OCI-LY1 (cell line): ENCODE measurements at regions not wholly inside any gene's neighbourhood (a gene's known extent, or its start where the extent isn't known, plus 50 kb on each side); places are given as distances from the start of the nearest gene placed in this dataset.

Source experiments
- EZH2 ChIP-seq: fragments of 200-600 bp; sonication (generic), shearing (Covaris generic); IDR thresholded peaks from 2 replicates; pipeline ENCODE4 v1.8.0; 2017; ENCODE audit warnings: borderline replicate concordance, mixed run types, mild to moderate bottlenecking, antibody characterized with exemption, low read length, moderate library complexity, mixed read lengths
- TF ChIP-seq, protein P1 (sequence below): fragments of 200-600 bp; sonication (generic), shearing (Covaris generic); IDR thresholded peaks from 2 replicates; pipeline ENCODE4 v1.5.1; 2017; ENCODE audit warnings: mild to moderate bottlenecking, antibody characterized with exemption, low read length, moderate library complexity, mixed read lengths

GRCh38 chr6:88342336-88342735, 176.2 kb upstream of the CNR1 start:
- TF ChIP-seq, protein P1, sequence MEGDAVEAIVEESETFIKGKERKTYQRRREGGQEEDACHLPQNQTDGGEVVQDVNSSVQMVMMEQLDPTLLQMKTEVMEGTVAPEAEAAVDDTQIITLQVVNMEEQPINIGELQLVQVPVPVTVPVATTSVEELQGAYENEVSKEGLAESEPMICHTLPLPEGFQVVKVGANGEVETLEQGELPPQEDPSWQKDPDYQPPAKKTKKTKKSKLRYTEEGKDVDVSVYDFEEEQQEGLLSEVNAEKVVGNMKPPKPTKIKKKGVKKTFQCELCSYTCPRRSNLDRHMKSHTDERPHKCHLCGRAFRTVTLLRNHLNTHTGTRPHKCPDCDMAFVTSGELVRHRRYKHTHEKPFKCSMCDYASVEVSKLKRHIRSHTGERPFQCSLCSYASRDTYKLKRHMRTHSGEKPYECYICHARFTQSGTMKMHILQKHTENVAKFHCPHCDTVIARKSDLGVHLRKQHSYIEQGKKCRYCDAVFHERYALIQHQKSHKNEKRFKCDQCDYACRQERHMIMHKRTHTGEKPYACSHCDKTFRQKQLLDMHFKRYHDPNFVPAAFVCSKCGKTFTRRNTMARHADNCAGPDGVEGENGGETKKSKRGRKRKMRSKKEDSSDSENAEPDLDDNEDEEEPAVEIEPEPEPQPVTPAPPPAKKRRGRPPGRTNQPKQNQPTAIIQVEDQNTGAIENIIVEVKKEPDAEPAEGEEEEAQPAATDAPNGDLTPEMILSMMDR: no peak
- TF ChIP-seq EZH2: no peak
